Astrocyte of the hippocampus (primary cell): ENCODE measurements at regions not wholly inside any gene's neighbourhood (a gene's known extent, or its start where the extent isn't known, plus 50 kb on each side); places are given as distances from the start of the nearest gene placed in this dataset.
"Not testable (repeated sequence)": the region's sequence is repeated elsewhere in the genome, so short reads cannot be mapped to it uniquely, and the experiment has no call there.

Experiments
- DNase-seq: peaks from one replicate; pipeline ENCODE4 v3.0.0; 2011; ENCODE audit warnings: low read depth, low spot score

- no peak for DNase-seq
Observed at GRCh38 chr1:228546541-228547463, 59.6 kb downstream of the RNF187 start.

GRCh38 chr1:228547464-228547792, 60.2 kb downstream of the RNF187 start:
- no peak for DNase-seq

GRCh38 chr1:228548788-228549187, 61.6 kb downstream of the RNF187 start:
- DNase-seq = no peak

GRCh38 chr1:228552596-228553176, 65.5 kb downstream of the RNF187 start:
- no peak for DNase-seq

GRCh38 chr1:228554107-228554506, 66.9 kb downstream of the RNF187 start:
- no peak for DNase-seq

- DNase-seq = peak; percentile 8
Observed at GRCh38 chr1:228555074-228555994, 68.2 kb downstream of the RNF187 start.

- DNase-seq = not testable (repeated sequence)
Observed at GRCh38 chr1:228556634-228557430, 69.7 kb downstream of the RNF187 start.
